22Rv1 (cell line): ENCODE measurements at regions not wholly inside any gene's neighbourhood (a gene's known extent, or its start where the extent isn't known, plus 50 kb on each side); places are given as distances from the start of the nearest gene placed in this dataset.

Source experiments
- ZFX ChIP-seq: fragments of 450-650 bp; IDR thresholded peaks from 2 replicates; pipeline ENCODE4 v1.6.1; 2017; ENCODE audit warnings: antibody characterized with exemption, borderline replicate concordance
- TF ChIP-seq, protein P1 (sequence below): fragments of 450-650 bp; IDR thresholded peaks from 2 replicates; pipeline ENCODE4 v1.5.1; 2017; ENCODE audit warnings: mild to moderate bottlenecking

- TF ChIP-seq, protein P1, sequence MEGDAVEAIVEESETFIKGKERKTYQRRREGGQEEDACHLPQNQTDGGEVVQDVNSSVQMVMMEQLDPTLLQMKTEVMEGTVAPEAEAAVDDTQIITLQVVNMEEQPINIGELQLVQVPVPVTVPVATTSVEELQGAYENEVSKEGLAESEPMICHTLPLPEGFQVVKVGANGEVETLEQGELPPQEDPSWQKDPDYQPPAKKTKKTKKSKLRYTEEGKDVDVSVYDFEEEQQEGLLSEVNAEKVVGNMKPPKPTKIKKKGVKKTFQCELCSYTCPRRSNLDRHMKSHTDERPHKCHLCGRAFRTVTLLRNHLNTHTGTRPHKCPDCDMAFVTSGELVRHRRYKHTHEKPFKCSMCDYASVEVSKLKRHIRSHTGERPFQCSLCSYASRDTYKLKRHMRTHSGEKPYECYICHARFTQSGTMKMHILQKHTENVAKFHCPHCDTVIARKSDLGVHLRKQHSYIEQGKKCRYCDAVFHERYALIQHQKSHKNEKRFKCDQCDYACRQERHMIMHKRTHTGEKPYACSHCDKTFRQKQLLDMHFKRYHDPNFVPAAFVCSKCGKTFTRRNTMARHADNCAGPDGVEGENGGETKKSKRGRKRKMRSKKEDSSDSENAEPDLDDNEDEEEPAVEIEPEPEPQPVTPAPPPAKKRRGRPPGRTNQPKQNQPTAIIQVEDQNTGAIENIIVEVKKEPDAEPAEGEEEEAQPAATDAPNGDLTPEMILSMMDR = no peak
- TF ChIP-seq ZFX = no peak
These were observed 493.2 kb downstream of the TYW1 start for GRCh38 chr7:67489881-67490280.
